PC-9 (cell line): ENCODE measurements at regions not wholly inside any gene's neighbourhood (a gene's known extent, or its start where the extent isn't known, plus 50 kb on each side); places are given as distances from the start of the nearest gene placed in this dataset.

Experiments
- EZH2 ChIP-seq: fragments of 200-600 bp; sonication (generic); IDR thresholded peaks from 2 replicates; pipeline ENCODE4 v1.8.0; 2017; ENCODE audit warnings: antibody characterized with exemption, low read depth
- TF ChIP-seq, protein P1 (sequence below): fragments of 200-600 bp; sonication (generic); conservative IDR thresholded peaks from 2 replicates; pipeline ENCODE4 v1.6.1; 2017; ENCODE audit warnings: mixed run types, antibody characterized with exemption, mild to moderate bottlenecking, moderate library complexity

DNA sequence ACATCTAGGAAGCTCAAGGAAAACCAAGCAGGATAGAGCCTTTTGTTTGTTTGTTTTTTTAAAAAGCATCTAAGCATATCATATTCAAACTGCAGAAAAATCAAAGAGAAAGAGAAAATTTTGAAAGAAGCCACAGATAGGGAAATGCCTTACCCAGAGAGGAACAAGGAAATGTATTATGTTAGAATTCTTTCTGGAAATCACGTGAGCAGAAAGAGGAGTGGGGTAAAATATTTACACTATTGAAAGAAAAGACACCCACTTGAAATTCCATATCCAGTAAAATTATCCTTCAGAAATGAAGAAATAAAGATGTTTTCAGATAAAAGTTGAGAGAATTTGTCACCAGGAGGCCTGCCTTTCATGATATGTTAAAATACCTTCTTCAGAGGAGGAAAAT, 775.7 kb upstream of the IGFBP3 start:
- TF ChIP-seq, protein P1, sequence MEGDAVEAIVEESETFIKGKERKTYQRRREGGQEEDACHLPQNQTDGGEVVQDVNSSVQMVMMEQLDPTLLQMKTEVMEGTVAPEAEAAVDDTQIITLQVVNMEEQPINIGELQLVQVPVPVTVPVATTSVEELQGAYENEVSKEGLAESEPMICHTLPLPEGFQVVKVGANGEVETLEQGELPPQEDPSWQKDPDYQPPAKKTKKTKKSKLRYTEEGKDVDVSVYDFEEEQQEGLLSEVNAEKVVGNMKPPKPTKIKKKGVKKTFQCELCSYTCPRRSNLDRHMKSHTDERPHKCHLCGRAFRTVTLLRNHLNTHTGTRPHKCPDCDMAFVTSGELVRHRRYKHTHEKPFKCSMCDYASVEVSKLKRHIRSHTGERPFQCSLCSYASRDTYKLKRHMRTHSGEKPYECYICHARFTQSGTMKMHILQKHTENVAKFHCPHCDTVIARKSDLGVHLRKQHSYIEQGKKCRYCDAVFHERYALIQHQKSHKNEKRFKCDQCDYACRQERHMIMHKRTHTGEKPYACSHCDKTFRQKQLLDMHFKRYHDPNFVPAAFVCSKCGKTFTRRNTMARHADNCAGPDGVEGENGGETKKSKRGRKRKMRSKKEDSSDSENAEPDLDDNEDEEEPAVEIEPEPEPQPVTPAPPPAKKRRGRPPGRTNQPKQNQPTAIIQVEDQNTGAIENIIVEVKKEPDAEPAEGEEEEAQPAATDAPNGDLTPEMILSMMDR, result no peak
- no peak for TF ChIP-seq EZH2
